ENCODE measurements at regions not wholly inside any gene's neighbourhood (a gene's known extent, or its start where the extent isn't known, plus 50 kb on each side); places are given as distances from the start of the nearest gene placed in this dataset.

DNA sequence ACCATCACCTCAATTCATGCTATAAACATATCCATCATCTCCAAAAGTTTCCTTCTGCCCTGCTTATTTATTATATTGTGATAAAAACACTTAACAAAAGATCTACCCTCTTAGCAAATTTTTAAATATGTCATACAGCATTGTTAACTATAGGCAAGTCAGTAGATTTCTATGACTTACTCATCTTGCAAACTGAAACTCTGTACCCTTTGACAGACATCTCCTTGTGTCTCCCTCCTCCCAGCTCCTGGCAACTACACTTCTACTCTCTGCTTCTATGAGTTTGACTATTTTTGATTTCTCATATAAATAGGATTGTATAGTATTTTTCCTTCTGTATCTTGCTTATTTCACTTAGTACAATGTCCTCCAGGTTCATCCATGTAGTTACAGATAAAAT, 174.8 kb downstream of the TNFSF18 start:
- no peak overlapping the region for H2BK120ac ChIP-seq (ENCODE audit: low read depth, low read length, poor library complexity, severe bottlenecking)
- H3K27ac ChIP-seq (ENCODE audit: insufficient read length, low read depth, low read length) = no peak overlapping the region
- no peaks in the 10 kb centered on the region for H3K79me1 ChIP-seq (ENCODE audit: insufficient read depth, low read depth, low read length, poor library complexity, severe bottlenecking)
- Mint-ChIP-seq H3K36me3 (ENCODE audit: insufficient read depth in 1 of 3, low read depth in 3 of 3) (no peaks in the 10 kb centered on the region), H3K27me3 (ENCODE audit: low read depth) (no peaks in the 10 kb centered on the region), H3K4me1 (no peaks in the 10 kb centered on the region), H3K27ac (no peak overlapping the region), H3K4me3 (no peak overlapping the region), H3K9me3 (peaks cover 3 to 5% of the 10 kb centered on the region in 2 experiments; a peak in 2 of 5 replicates)
- no peak overlapping the region for H3K4me2 ChIP-seq (ENCODE audit: insufficient read depth, insufficient read length, low read length)
- H4K20me1 ChIP-seq (ENCODE audit: control insufficient read depth, insufficient read depth, insufficient read length) = no peaks in the 10 kb centered on the region
- H3K56ac ChIP-seq (ENCODE audit: insufficient read length, low read depth, low read length) = no peak overlapping the region
- TF ChIP-seq, protein P1, sequence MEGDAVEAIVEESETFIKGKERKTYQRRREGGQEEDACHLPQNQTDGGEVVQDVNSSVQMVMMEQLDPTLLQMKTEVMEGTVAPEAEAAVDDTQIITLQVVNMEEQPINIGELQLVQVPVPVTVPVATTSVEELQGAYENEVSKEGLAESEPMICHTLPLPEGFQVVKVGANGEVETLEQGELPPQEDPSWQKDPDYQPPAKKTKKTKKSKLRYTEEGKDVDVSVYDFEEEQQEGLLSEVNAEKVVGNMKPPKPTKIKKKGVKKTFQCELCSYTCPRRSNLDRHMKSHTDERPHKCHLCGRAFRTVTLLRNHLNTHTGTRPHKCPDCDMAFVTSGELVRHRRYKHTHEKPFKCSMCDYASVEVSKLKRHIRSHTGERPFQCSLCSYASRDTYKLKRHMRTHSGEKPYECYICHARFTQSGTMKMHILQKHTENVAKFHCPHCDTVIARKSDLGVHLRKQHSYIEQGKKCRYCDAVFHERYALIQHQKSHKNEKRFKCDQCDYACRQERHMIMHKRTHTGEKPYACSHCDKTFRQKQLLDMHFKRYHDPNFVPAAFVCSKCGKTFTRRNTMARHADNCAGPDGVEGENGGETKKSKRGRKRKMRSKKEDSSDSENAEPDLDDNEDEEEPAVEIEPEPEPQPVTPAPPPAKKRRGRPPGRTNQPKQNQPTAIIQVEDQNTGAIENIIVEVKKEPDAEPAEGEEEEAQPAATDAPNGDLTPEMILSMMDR (conservative IDR thresholded peaks at IDR 0.05) = no peak
- no peak overlapping the region for H2BK12ac ChIP-seq (ENCODE audit: insufficient read length, low read depth, low read length)
- H3T11ph ChIP-seq (ENCODE audit: low read length) = no peak overlapping the region
- no peaks in the 10 kb centered on the region for H3K9me3 ChIP-seq (ENCODE audit: control insufficient read depth, low read depth, low read length)
- no peak overlapping the region for H3K9ac ChIP-seq (ENCODE audit: extremely low read depth, insufficient read length, low read length)
- H4K5ac ChIP-seq (ENCODE audit: insufficient read length, low read depth, low read length) = no peak overlapping the region
- no peak overlapping the region for H2AK5ac ChIP-seq (ENCODE audit: insufficient read length, low read length)
- H3K23ac ChIP-seq (ENCODE audit: insufficient read length, low read depth, low read length) = no peak overlapping the region
- no peak overlapping the region for H4K8ac ChIP-seq (replicated peaks; ENCODE audit: insufficient read length, low read depth, low read length)
- no peak overlapping the region for H4K91ac ChIP-seq (ENCODE audit: insufficient read length, low read depth, low read length)
- H3K79me2 ChIP-seq (ENCODE audit: insufficient read depth, low read length) = no peaks in the 10 kb centered on the region
- H2BK15ac ChIP-seq (ENCODE audit: low read depth, low read length) = no peak overlapping the region
- H3K23me2 ChIP-seq (ENCODE audit: insufficient read length, low read depth, low read length, poor library complexity, severe bottlenecking) = no peaks in the 10 kb centered on the region
- no peaks in the 10 kb centered on the region for H3K27me3 ChIP-seq (ENCODE audit: insufficient read depth, low read length)
- no peak overlapping the region for H2AFZ ChIP-seq (ENCODE audit: low read length)
- no peak for DNase-seq
- H3K14ac ChIP-seq (ENCODE audit: insufficient read depth, low read length) = no peak overlapping the region
- H3K18ac ChIP-seq (ENCODE audit: insufficient read length, low read depth, low read length) = no peak overlapping the region
- H2BK5ac ChIP-seq (ENCODE audit: insufficient read length, low read length) = no peak overlapping the region
- H3K4ac ChIP-seq (ENCODE audit: low read depth, low read length) = no peak overlapping the region
- no peaks in the 10 kb centered on the region for H3K4me1 ChIP-seq (ENCODE audit: insufficient read depth, low read length)
- H2BK20ac ChIP-seq (ENCODE audit: low read depth, low read length, poor library complexity, severe bottlenecking) = no peak overlapping the region

Measured in H9 (cell line).